Jurkat, Clone E6-1 (cell line): ENCODE measurements at regions not wholly inside any gene's neighbourhood (a gene's known extent, or its start where the extent isn't known, plus 50 kb on each side); places are given as distances from the start of the nearest gene placed in this dataset.
"Not testable (repeated sequence)": the region's sequence is repeated elsewhere in the genome, so short reads cannot be mapped to it uniquely, and the experiment has no call there.

Experiments
- DNase-seq: peaks from one replicate; pipeline ENCODE4 v3.0.0-alpha.2; 2011; ENCODE audit warnings: low read depth, low spot score
- H3K4me3 ChIP-seq: 2 replicates; pipeline ENCODE4 v1.5.1; 2011; ENCODE audit warnings: mild to moderate bottlenecking, low read length, control low read depth, moderate library complexity

DNA sequence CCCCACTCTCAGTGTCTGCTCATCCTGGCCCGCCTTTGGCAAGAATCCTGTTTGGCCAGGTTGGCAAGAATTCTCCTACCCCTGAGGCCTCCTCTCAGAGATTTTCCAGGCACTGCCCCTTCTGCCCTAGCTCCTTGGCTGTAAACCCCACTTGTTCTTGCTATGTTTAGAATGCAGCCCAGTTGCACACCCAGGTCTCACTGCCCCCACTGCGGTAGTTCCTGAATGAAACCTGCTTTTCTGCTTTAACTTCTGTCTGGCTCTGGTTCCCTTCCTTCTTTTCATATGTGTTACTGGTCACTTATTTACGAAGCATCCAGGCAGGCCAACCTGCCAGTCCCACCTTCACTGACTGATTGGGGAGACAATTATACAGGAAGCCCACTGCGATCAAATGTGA, 576.9 kb downstream of the GLRX3 start:
- DNase-seq = no peak
- H3K4me3 ChIP-seq = no peak overlapping the region

DNA sequence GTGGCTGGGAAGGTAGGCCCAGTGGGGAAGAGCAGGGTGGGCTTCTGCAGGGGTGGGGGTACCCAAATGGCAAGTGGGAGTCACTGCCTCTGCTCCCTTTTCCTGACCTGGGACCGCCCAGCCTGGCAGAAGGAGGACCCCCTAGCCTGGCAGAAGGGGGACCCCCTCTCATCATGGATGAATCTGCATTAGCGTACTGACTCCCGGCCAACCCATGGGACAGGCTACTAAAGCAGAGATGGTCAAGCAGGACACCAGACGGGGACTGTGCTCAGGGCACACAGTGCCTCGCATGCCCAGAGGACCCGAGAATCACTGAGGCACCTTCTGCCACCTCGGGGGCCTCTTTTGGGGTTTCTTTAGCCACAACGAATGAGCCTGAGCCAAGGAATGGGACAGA, 577.5 kb downstream of the GLRX3 start:
- no peak overlapping the region for H3K4me3 ChIP-seq
- no peak for DNase-seq

DNA sequence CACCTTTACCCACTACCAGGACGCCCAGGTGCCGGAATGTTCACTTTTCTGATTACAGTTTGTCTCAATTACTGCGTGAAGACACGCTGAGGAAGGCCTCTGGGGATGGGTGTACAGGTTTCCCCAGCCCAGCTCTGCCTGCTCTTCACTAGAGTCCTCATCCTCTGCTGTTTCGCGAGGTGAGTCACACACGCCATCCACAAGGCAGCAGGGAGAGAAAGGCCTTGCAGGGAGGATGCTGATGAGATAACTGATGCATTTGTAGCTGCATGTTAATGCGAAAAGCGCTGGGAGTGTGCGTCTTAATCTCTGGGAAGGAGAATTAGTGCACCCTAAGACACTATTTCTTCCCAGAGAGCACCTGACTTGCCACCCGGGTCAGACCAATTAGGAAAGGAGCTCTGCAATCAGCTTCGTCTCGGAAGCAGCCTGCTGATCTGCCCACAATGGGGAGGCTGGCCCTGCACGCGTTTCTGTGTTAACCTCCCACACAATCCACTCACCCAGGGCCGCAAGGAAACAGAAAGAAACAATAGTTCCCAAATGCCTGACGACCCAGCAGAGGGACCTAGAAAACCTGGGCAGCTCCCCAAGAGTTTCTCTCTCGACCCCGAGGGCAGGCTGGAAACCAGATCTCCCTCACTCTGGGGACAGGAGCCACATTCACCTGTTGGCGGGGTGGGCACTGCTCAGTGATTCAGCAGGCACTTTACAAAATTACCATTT, 578.7 kb downstream of the GLRX3 start:
- H3K4me3 ChIP-seq = no peak overlapping the region
- no peak for DNase-seq

GRCh38 chr10:130715686-130716670, 579.8 kb downstream of the GLRX3 start:
- no peak overlapping the region for H3K4me3 ChIP-seq
- no peak for DNase-seq

- no peak for DNase-seq
- H3K4me3 ChIP-seq = no peak overlapping the region
Observed at GRCh38 chr10:130717083-130717482, 580.9 kb downstream of the GLRX3 start.

- not testable (repeated sequence) for DNase-seq, H3K4me3 ChIP-seq
Observed at GRCh38 chr10:130718744-130719447, 582.7 kb downstream of the GLRX3 start.

- H3K4me3 ChIP-seq = no peak overlapping the region
- DNase-seq = no peak
Observed at GRCh38 chr10:130719448-130719752, 583.2 kb downstream of the GLRX3 start.

- H3K4me3 ChIP-seq = no peak overlapping the region
- no peak for DNase-seq
Observed at GRCh38 chr10:130720235-130720634, 584.0 kb downstream of the GLRX3 start.

DNA sequence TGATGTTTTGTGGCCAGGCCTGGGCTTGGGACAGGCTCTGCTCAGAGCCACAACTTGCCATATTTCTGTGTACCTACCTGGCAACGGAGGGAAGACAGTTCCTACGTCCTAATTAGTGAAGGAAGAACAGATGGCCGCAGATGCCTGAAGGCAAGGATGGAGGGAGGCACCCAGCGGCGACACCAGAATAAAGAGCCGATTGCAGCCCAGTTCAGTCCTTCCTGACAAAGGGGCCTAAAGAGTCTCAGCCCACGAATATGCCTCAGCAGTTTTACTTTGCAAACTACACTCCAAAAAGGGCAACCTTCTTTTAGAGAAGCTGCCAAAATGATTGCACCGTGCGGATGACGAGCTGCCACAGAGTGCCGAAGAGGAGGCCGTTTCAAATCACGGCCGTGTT, 585.8 kb downstream of the GLRX3 start:
- no peak for DNase-seq
- H3K4me3 ChIP-seq = no peak overlapping the region

DNA sequence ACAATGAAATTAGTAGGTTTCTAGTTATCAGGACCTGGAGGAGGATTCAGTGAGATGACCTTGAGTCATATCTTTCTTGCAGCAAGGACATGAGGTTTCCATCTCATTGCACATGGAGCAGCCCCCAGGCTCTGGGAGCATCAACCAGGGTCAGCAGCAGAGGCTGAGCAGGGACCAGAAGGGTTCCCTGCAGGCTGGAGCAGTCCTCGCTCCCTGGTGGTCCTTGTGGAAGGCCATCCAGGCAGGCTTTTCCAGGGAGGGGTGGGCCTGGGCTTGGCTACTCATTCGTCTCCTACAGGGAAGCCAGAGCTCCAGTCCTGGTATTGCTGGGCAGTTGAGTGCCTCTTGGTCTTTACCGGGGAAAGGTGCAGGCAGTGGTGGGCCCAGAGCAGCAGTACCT, 587.5 kb downstream of the GLRX3 start:
- no peak overlapping the region for H3K4me3 ChIP-seq
- no peak for DNase-seq

DNA sequence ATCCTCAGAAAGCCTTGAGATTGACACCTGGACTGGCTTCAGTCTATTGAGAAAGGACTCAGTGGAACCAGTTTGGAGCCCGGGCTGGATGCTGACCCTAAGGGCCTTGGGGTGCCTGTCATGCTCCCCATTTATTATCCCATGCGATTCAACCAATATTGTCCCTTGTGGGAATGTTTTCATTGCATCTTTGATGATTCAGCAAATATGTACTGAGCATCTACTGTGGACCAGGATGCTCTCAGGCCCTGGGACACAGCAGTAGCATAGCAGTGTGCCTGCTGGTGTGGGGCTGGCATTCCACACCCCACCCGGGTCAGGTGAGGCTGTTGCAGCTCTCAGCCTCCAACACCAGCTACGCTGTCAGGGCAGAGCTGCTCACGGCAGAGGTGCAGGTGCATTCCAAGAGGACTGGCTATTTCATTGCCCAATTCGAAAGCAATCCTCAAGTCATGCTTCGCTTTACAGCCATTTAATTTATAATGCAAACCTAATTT, 586.0 kb downstream of the TCERG1L start:
- DNase-seq = no peak
- H3K4me3 ChIP-seq = no peak overlapping the region

GRCh38 chr10:130726996-130727725, 584.4 kb downstream of the TCERG1L start:
- H3K4me3 ChIP-seq = no peak overlapping the region
- DNase-seq = no peak

- DNase-seq = no peak
- no peak overlapping the region for H3K4me3 ChIP-seq
Observed at GRCh38 chr10:130727766-130728490, 583.6 kb downstream of the TCERG1L start.

GRCh38 chr10:130728531-130729215, 582.8 kb downstream of the TCERG1L start:
- no peak overlapping the region for H3K4me3 ChIP-seq
- no peak for DNase-seq

DNA sequence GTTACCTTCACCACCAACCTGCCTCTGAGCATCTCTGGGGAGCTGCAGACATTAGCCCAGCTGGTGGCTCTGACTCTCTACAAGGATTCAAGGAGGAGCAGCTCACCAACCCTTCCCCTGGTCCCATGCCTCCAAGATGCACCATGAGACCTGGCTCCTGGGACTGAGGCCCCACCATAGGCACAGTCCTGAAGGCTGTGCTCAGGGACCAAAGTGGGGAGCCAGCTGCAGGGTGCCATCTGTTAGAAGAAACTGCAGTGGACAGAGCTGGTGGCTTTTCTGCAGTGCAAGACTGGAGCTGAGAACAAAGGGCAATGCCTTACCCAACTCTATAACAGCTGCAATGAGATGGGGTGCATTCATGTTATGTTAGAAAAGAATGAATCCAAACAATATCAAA, 581.6 kb downstream of the TCERG1L start:
- H3K4me3 ChIP-seq = no peak overlapping the region
- DNase-seq = no peak

DNA sequence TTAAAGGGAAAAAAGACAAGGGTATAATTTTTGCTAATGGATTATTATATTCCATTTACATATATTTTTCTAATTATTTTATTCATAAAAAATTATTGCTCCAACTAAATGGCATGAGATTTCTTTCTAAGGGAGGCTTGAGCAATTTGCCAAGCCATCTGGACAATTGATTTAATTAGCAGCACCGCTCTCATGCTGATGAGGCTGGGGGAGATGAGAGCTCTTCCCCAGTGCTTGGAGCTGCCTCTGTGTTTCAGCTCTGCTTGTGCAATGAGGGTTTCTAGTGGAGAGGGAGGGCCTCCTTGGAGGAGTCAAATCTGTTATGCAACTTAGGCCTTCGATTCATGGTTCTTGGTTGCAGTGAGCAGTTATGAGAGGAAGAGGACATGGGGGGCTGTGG, 574.3 kb downstream of the TCERG1L start:
- no peak for DNase-seq

DNA sequence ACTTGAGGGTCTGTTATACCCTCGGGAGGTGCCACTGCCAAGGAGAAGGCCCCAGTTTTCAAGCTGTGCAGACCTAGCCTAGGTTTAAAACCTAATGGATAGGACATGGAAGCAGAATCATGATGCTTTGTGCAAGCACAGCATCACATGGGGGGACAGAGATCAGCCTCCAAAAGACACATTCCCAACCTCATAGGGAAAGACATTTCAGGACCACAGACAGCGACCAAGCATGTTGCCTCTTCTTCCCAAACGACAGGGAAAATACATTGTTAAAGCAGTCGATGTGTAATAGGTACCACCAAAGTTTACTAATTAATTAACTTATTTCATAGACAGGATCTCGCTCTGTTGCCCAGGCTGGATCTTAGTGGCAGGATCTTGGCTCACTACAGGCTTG, 573.9 kb downstream of the TCERG1L start:
- H3K4me3 ChIP-seq = no peak overlapping the region
- DNase-seq = peak; percentile 28

More for the DNA sequence above, 574.3 kb downstream of the TCERG1L start:
- H3K4me3 ChIP-seq = no peak overlapping the region
